H1 (cell line): ENCODE measurements at regions not wholly inside any gene's neighbourhood (a gene's known extent, or its start where the extent isn't known, plus 50 kb on each side); places are given as distances from the start of the nearest gene placed in this dataset.
"Not testable (repeated sequence)": the region's sequence is repeated elsewhere in the genome, so short reads cannot be mapped to it uniquely, and the experiment has no call there.

Source experiments
- CTCF ChIA-PET: fragments of 300-600 bp; sonication (Branson Sonifier 250); formaldehyde crosslinking; loops from one replicate; lab custom pipeline; 2021; ENCODE audit not compliant: partially characterized antibody; lab: Charles Lee
- POLR2A ChIA-PET: fragments of 300-600 bp; sonication (Branson Sonifier 250); formaldehyde crosslinking; loops from one replicate; lab custom pipeline; 2021; ENCODE audit warnings: inconsistent platforms; ENCODE audit not compliant: partially characterized antibody; lab: Charles Lee
- DNase-seq, 2 experiments: peaks; one replicate each; pipeline versions ENCODE4 v3.0.0 to v3.0.0-alpha.2; 2010 to 2022; ENCODE audit warnings: low spot score in 2 of 2, low read depth in 1 of 2, mixed read lengths in 1 of 2
- FAIRE-seq: peaks from 2 replicates; lab custom pipeline; 2011; peaks lifted over from hg19 to GRCh38; lab: Jason Lieb, UNC
- H2AFZ ChIP-seq: 2 replicates; pipeline ENCODE4 v1.8.1; 2012; ENCODE audit warnings: low read length, inconsistent platforms
- H2AK5ac ChIP-seq: 2 replicates; pipeline ENCODE4 v1.6.1; 2013; ENCODE audit warnings: low read depth, low read length
- H2BK120ac ChIP-seq: replicated peaks from 2 replicates; pipeline ENCODE3; 2013; ENCODE audit warnings: low read depth, low read length, inconsistent platforms
- H2BK12ac ChIP-seq: 2 replicates; pipeline ENCODE4 v1.6.1; 2013; ENCODE audit warnings: low read depth, low read length
- H2BK15ac ChIP-seq: 2 replicates; pipeline ENCODE4 v1.6.1; 2013; ENCODE audit warnings: low read length
- H2BK20ac ChIP-seq: 2 replicates; pipeline ENCODE4 v1.6.1; 2013; ENCODE audit warnings: low read length
- H2BK5ac ChIP-seq: 2 replicates; pipeline ENCODE4 v1.6.1; 2013; ENCODE audit warnings: low read depth, low read length
- H3K14ac ChIP-seq: 2 replicates; pipeline ENCODE4 v1.6.1; 2013; ENCODE audit warnings: inconsistent platforms; ENCODE audit not compliant: insufficient read length
- H3K18ac ChIP-seq: 2 replicates; pipeline ENCODE4 v1.6.1; 2013; ENCODE audit warnings: low read length; ENCODE audit errors: extremely low read depth
- H3K23ac ChIP-seq: 2 replicates; pipeline ENCODE4 v1.6.1; 2013; ENCODE audit warnings: inconsistent platforms; ENCODE audit not compliant: insufficient read length
- H3K23me2 ChIP-seq: 2 replicates; pipeline ENCODE4 v1.6.1; 2013; ENCODE audit warnings: low read depth, low read length
- H3K27ac ChIP-seq: 2 replicates; pipeline ENCODE4 v1.6.1; 2011; ENCODE audit warnings: low read depth, low read length, inconsistent platforms
- H3K27me3 ChIP-seq, 4 experiments: replicated peaks in 1 of 4; 1 replicate in 1 of 4; 2 replicates in 3 of 4; pipeline versions ENCODE4 v1.6.1 to v1.8.1; 2011 to 2013; ENCODE audit warnings: low read length in 3 of 4, mild to moderate bottlenecking in 3 of 4, inconsistent platforms in 2 of 4, mixed read lengths in 2 of 4, moderate library complexity in 1 of 4; ENCODE audit not compliant: control insufficient read depth in 3 of 4, insufficient read depth in 3 of 4; ENCODE audit errors: extremely low read depth in 1 of 4
- H3K36me3 ChIP-seq, 4 experiments: 2 replicates each; pipeline versions ENCODE4 v1.6.1 to v1.8.1; 2011 to 2013; ENCODE audit warnings: mild to moderate bottlenecking in 4 of 4, low read length in 3 of 4, moderate library complexity in 2 of 4, control low read depth in 1 of 4, inconsistent platforms in 1 of 4; ENCODE audit not compliant: insufficient read depth in 4 of 4, control insufficient read depth in 2 of 4
- H3K4ac ChIP-seq: replicated peaks from 2 replicates; pipeline ENCODE3; 2013; ENCODE audit warnings: low read length, low read depth, mixed read lengths, inconsistent platforms; ENCODE audit not compliant: insufficient read length
- H3K4me1 ChIP-seq, 4 experiments: replicated peaks in 1 of 4; 1 replicate in 1 of 4; 2 replicates in 3 of 4; pipeline versions ENCODE4 v1.6.1 to v1.8.1; 2011 to 2013; ENCODE audit warnings: low read length in 3 of 4, inconsistent platforms in 2 of 4, mixed read lengths in 1 of 4; ENCODE audit not compliant: insufficient read depth in 4 of 4, control insufficient read depth in 3 of 4
- H3K4me2 ChIP-seq, 2 experiments: 2 replicates each; pipeline versions ENCODE4 v1.6.1 to v1.8.1; 2011 to 2013; ENCODE audit warnings: low read depth in 2 of 2, low read length in 2 of 2, control low read depth in 1 of 2, inconsistent platforms in 1 of 2, mild to moderate bottlenecking in 1 of 2; ENCODE audit not compliant: insufficient read depth in 1 of 2
- H3K4me3 ChIP-seq, 4 experiments: fragments of 200-600, 300-600 bp in 1 of 4; sonication (generic), shearing (Covaris generic), sonication (Bioruptor Twin) in 1 of 4; 2 replicates each; pipeline versions ENCODE4 v1.5.1 to v1.8.1; 2011 to 2016; ENCODE audit warnings: low read length in 4 of 4, low read depth in 3 of 4, control low read depth in 2 of 4, inconsistent platforms in 2 of 4, mild to moderate bottlenecking in 2 of 4, mixed read lengths in 1 of 4, moderate library complexity in 1 of 4; ENCODE audit not compliant: insufficient read depth in 2 of 4; ENCODE audit errors: extremely low read depth in 1 of 4
- H3K56ac ChIP-seq: replicated peaks from 2 replicates; pipeline ENCODE3; 2013; ENCODE audit warnings: low read depth, mild to moderate bottlenecking, mixed read lengths, low read length, inconsistent platforms; ENCODE audit not compliant: insufficient read length
- H3K79me1 ChIP-seq: 2 replicates; pipeline ENCODE4 v1.6.1; 2013; ENCODE audit warnings: low read depth, low read length, control low read depth
- H3K79me2 ChIP-seq, 2 experiments: 2 replicates each; pipeline versions ENCODE4 v1.6.1 to v1.8.1; 2012 to 2013; ENCODE audit warnings: low read length in 2 of 2, mild to moderate bottlenecking in 2 of 2, inconsistent platforms in 1 of 2; ENCODE audit not compliant: insufficient read depth in 2 of 2, control insufficient read depth in 1 of 2
- H3K9ac ChIP-seq, 4 experiments: replicated peaks in 1 of 4; 1 replicate in 1 of 4; 2 replicates in 3 of 4; pipeline versions ENCODE4 v1.6.1 to v1.8.1; 2011 to 2013; ENCODE audit warnings: low read depth in 3 of 4, low read length in 3 of 4, control low read depth in 2 of 4, mild to moderate bottlenecking in 2 of 4, moderate library complexity in 2 of 4, inconsistent platforms in 1 of 4; ENCODE audit errors: extremely low read depth in 1 of 4
- H3K9me3 ChIP-seq, 2 experiments: 2 replicates each; pipeline versions ENCODE4 v1.6.1 to v1.8.1; 2012 to 2013; ENCODE audit warnings: mild to moderate bottlenecking in 2 of 2, moderate library complexity in 2 of 2, control low read depth in 1 of 2, inconsistent platforms in 1 of 2, low read depth in 1 of 2, low read length in 1 of 2, mixed read lengths in 1 of 2; ENCODE audit not compliant: insufficient read depth in 2 of 2
- H4K20me1 ChIP-seq, 2 experiments: replicated peaks in 1 of 2; 2 replicates each; pipeline versions ENCODE3 to v1.8.1; 2011 to 2013; ENCODE audit warnings: inconsistent platforms in 2 of 2, low read length in 2 of 2, mild to moderate bottlenecking in 1 of 2; ENCODE audit not compliant: insufficient read depth in 2 of 2, control insufficient read depth in 1 of 2
- H4K5ac ChIP-seq: 2 replicates; pipeline ENCODE4 v1.6.1; 2013; ENCODE audit warnings: low read length, low read depth, mixed read lengths, inconsistent platforms; ENCODE audit not compliant: insufficient read length
- H4K8ac ChIP-seq: 2 replicates; pipeline ENCODE4 v1.8.0; 2013; ENCODE audit warnings: mild to moderate bottlenecking, moderate library complexity, low read length, inconsistent platforms; ENCODE audit not compliant: insufficient read depth; ENCODE audit errors: extremely low read depth
- H4K91ac ChIP-seq: replicated peaks from 2 replicates; pipeline ENCODE3; 2013; ENCODE audit warnings: low read length, mixed read lengths, inconsistent platforms; ENCODE audit not compliant: insufficient read length
- WGBS, 2 experiments: shearing (Covaris generic) in 1 of 2; methylation state at CpG; one replicate each; pipeline versions ENCODE4 v1.1.6 to v1.1.7; 2013 to 2015; ENCODE audit warnings: low lambda C conversion rate in 2 of 2, mixed read lengths in 2 of 2, inconsistent platforms in 1 of 2, low coverage in 1 of 2, missing lambda C conversion rate in 1 of 2; ENCODE audit not compliant: insufficient replicate concordance in 2 of 2, insufficient coverage in 1 of 2, insufficient read length in 1 of 2; ENCODE audit errors: extremely low coverage in 1 of 2, missing lambda C conversion rate in 1 of 2; 5-methylcytosine and 5-hydroxymethylcytosine counted together

DNA sequence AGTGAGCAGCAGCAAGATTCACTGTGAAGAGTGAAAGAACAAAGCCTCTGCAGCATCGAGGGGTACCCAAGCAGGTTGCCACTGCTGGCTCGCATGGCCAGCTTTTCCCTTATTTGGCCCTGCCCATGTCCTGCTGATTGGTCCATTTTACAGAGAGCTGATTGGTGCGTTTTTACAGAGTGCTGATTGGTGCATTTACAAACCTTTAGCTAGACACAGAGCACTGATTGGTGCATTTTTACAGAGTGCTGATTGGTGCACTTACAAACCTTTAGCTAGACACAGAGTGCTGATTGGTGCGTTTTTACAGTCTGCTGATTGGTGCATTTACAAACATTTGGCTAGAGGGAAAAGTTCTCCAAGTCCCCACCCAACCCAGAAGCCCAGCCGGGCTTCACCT lies 113.4 kb upstream of the DUSP22 start:
- H2AFZ ChIP-seq, H3K4ac ChIP-seq, H3K23ac ChIP-seq, H3K56ac ChIP-seq, H3K14ac ChIP-seq, DNase-seq, H4K91ac ChIP-seq, H2BK120ac ChIP-seq, H4K8ac ChIP-seq, H4K20me1 ChIP-seq, H3K18ac ChIP-seq, H4K5ac ChIP-seq, H3K36me3 ChIP-seq, FAIRE-seq, H3K4me1 ChIP-seq, H3K79me1 ChIP-seq, H3K4me2 ChIP-seq, H3K79me2 ChIP-seq, H2BK5ac ChIP-seq, H3K27ac ChIP-seq, H3K4me3 ChIP-seq, H2AK5ac ChIP-seq, H2BK20ac ChIP-seq, H2BK15ac ChIP-seq, H3K23me2 ChIP-seq, H2BK12ac ChIP-seq, H3K27me3 ChIP-seq, H3K9ac ChIP-seq: not testable (repeated sequence)
- WGBS, 2 experiments, result 93% methylated on average over 5 of the region's 5 CpGs; no CpG with 5 or more reads in 1 of the 2 experiments
- H3K9me3 ChIP-seq, result peaks cover 0 to 19% of the 10 kb centered on the region in 2 experiments; a peak in 2 of 4 replicates
- ChIA-PET POLR2A (interaction anchor here (0.6 kb wide), 1 partner anchor 11 kb away, joined by 3 read pairs; no protein-coding TSS in a partner anchor), CTCF (interaction anchor here (0.6 to 2.3 kb wide), 4 partner anchors 9 to 259 kb away, joined by 3 to 12 read pairs (median 5); no protein-coding TSS in a partner anchor)
